Osteoblast (primary cell): ENCODE measurements at regions not wholly inside any gene's neighbourhood (a gene's known extent, or its start where the extent isn't known, plus 50 kb on each side); places are given as distances from the start of the nearest gene placed in this dataset.
A peak's percentile ranks its signal among the peaks of the same experiment; 100 is the strongest.

Experiments
- DNase-seq: peaks from one replicate; pipeline ENCODE4 v3.0.0; 2011; ENCODE audit warnings: low spot score, mixed read lengths; ENCODE audit not compliant: insufficient read length; ENCODE audit errors: missing footprints
- H2AFZ ChIP-seq: 2 replicates; pipeline ENCODE4 v1.6.0; 2011; ENCODE audit warnings: mild to moderate bottlenecking, low read length
- H3K27ac ChIP-seq: 2 replicates; pipeline ENCODE4 v1.5.1; 2011; ENCODE audit warnings: mild to moderate bottlenecking, low read depth, low read length, moderate library complexity
- H3K27me3 ChIP-seq: 2 replicates; pipeline ENCODE4 v1.6.0; 2012; ENCODE audit warnings: mild to moderate bottlenecking, control low read depth, inconsistent platforms, low read length, moderate library complexity; ENCODE audit not compliant: insufficient read depth
- H3K36me3 ChIP-seq: 2 replicates; pipeline ENCODE4 v1.5.1; 2011; ENCODE audit warnings: mild to moderate bottlenecking, low read length, control low read depth, moderate library complexity; ENCODE audit not compliant: insufficient read depth
- H3K4me1 ChIP-seq: 2 replicates; pipeline ENCODE4 v1.5.1; 2011; ENCODE audit warnings: mild to moderate bottlenecking, low read length, control low read depth, moderate library complexity; ENCODE audit not compliant: insufficient read depth
- H3K4me2 ChIP-seq: 2 replicates; pipeline ENCODE4 v1.6.0; 2011; ENCODE audit warnings: mild to moderate bottlenecking, low read length; ENCODE audit not compliant: insufficient read depth
- H3K4me3 ChIP-seq: fragments of 200-600 bp; sonication (generic); 3 replicates; pipeline ENCODE4 v1.5.1; 2012; ENCODE audit warnings: mild to moderate bottlenecking, low read length, inconsistent platforms; ENCODE audit not compliant: insufficient read depth
- H3K79me2 ChIP-seq: 2 replicates; pipeline ENCODE4 v1.6.0; 2012; ENCODE audit warnings: mild to moderate bottlenecking, low read length, control low read depth, inconsistent platforms; ENCODE audit not compliant: insufficient read depth
- H3K9me3 ChIP-seq: 2 replicates; pipeline ENCODE4 v1.5.1; 2011; ENCODE audit warnings: low read depth, low read length, control low read depth
- H4K20me1 ChIP-seq: 2 replicates; pipeline ENCODE4 v1.6.0; 2012; ENCODE audit warnings: mild to moderate bottlenecking, low read length, control low read depth; ENCODE audit not compliant: insufficient read depth
- CTCF ChIP-seq: IDR thresholded peaks from 2 replicates; pipeline ENCODE4 v1.5.1; 2011; ENCODE audit warnings: mild to moderate bottlenecking, low read depth, low read length, moderate library complexity; ENCODE audit errors: extremely low read depth

DNA sequence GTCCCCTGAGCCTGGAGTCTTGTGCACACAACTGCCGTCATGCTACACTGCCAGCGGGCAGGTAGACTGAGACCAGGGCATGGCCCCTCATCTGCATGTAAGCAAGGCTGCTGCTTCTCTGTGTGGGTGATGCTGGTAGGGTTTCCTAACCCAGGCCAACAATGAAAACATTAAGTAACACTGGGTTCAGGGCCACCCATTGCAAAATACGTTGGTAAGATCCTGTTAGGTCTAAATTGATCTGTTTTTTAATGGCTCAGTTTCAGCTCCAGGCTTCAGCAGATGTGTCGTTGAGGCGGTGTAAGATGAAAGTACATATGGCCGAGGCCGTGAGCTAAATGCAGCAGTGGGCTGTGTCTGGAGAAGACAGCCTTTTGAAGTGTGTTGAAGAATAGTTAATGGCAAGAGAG, 383.4 kb downstream of the IRS2 start:
- Histone ChIP-seq H3K79me2 (no peaks in the 10 kb centered on the region), H3K27ac (no peak overlapping the region), H3K27me3 (no peaks in the 10 kb centered on the region), H3K36me3 (no peaks in the 10 kb centered on the region), H3K4me2 (no peak overlapping the region), H3K4me1 (no peaks in the 10 kb centered on the region), H3K4me3 (no peak overlapping the region), H4K20me1 (no peaks in the 10 kb centered on the region), H3K9me3 (no peaks in the 10 kb centered on the region), H2AFZ (peak overlapping the region; percentile 15)
- DNase-seq: no peak
- TF ChIP-seq CTCF: no peak

DNA sequence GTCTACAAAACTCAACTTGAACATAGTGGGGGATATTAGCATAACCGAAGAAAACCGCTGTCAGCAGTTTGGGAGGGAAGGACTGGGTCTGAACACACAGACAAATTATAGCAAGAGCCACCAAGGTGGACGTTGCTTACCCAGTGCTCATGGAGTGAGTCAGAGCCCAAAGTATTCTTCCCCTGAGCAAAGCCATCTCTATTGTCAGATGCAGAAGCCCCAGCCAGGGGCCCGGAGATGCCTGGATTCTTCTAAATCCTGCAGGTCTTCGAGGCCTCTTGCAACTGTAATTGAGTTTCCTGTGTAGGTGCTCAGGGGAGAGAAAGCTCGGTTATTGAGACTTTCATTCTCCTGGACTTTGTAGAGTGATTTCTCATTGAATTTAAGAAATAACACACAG, 384.5 kb downstream of the IRS2 start:
- no peak overlapping the region for H2AFZ ChIP-seq
- H3K9me3 ChIP-seq: no peaks in the 10 kb centered on the region
- H4K20me1 ChIP-seq: no peaks in the 10 kb centered on the region
- DNase-seq: no peak
- TF ChIP-seq CTCF: no peak
- H3K4me2 ChIP-seq: no peak overlapping the region
- no peaks in the 10 kb centered on the region for H3K79me2 ChIP-seq
- H3K27ac ChIP-seq: no peak overlapping the region
- H3K27me3 ChIP-seq: no peaks in the 10 kb centered on the region
- no peaks in the 10 kb centered on the region for H3K36me3 ChIP-seq
- no peak overlapping the region for H3K4me3 ChIP-seq
- no peaks in the 10 kb centered on the region for H3K4me1 ChIP-seq

DNA sequence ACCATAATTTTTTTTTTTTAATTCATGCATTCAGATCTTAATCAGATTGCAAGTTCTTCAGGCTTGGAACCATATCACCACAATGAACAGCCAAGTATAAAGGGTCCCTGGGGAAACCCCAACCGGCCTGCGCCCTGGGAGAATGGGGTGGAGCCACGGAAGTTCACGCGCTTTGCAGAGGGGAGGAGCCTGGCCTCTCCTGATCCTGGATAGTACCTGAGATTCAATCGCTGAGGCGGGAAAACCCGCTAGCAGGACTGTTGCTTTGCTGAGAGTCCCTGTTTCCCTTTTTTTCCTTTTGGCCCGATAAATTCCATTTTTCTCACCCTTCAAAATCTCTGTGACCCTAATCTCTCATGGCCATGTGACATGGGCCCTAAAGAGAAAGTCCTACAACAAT, 385.1 kb downstream of the IRS2 start:
- Histone ChIP-seq H3K9me3 (no peaks in the 10 kb centered on the region), H3K4me2 (no peak overlapping the region), H3K79me2 (no peaks in the 10 kb centered on the region), H3K4me1 (no peaks in the 10 kb centered on the region), H3K27ac (no peak overlapping the region), H3K36me3 (no peaks in the 10 kb centered on the region), H3K4me3 (no peak overlapping the region), H3K27me3 (no peaks in the 10 kb centered on the region), H4K20me1 (no peaks in the 10 kb centered on the region), H2AFZ (no peak overlapping the region)
- no peak for TF ChIP-seq CTCF
- DNase-seq: no peak

DNA sequence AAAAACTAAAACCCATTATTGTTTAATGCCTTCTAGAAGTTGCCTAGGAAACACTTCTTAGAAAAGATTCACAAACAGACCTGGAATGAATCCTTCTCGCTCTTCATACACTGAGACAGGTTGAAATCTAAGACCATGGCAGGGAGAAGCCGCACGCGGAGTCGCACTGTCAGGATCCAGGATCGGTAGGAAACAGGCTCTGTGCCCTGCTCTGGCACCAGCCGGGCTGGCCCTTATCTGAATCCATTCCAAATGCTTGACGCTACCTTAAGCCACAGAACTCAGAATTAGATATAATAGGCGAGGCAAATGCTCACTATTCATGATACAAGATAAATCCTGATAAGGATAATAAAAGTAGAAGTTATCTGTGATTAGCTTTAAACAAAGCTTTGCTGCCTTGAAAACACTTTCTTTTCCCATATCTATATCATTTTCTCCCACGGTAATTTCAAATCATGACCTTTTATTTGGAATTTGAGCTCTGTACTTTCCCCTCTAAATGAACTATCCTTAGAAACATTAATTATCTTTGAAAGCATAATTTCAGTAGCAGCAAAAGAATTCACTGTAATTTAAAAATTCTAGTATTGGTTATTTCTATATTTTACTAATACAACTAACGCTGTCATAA, 385.6 kb downstream of the IRS2 start:
- Histone ChIP-seq H3K9me3 (no peaks in the 10 kb centered on the region), H3K4me3 (no peak overlapping the region), H3K4me2 (no peak overlapping the region), H3K79me2 (no peaks in the 10 kb centered on the region), H3K36me3 (no peaks in the 10 kb centered on the region), H2AFZ (no peak overlapping the region), H3K27ac (no peak overlapping the region), H3K4me1 (no peaks in the 10 kb centered on the region), H4K20me1 (no peaks in the 10 kb centered on the region), H3K27me3 (no peaks in the 10 kb centered on the region)
- DNase-seq: peak; percentile 6
- TF ChIP-seq CTCF: no peak
